NT2/D1 (cell line): ENCODE measurements at regions not wholly inside any gene's neighbourhood (a gene's known extent, or its start where the extent isn't known, plus 50 kb on each side); places are given as distances from the start of the nearest gene placed in this dataset.

Source experiments
- DNase-seq: peaks from one replicate; pipeline ENCODE4 v3.0.0-alpha.2; 2011; ENCODE audit warnings: low read depth, low spot score
- H3K27me3 ChIP-seq: 2 replicates; pipeline ENCODE4 v1.6.0; 2011; ENCODE audit warnings: mild to moderate bottlenecking; ENCODE audit not compliant: insufficient read length, insufficient read depth
- H3K36me3 ChIP-seq: 2 replicates; pipeline ENCODE4 v1.6.1; 2011; ENCODE audit warnings: mild to moderate bottlenecking, low read length, mixed read lengths; ENCODE audit not compliant: insufficient read depth, insufficient read length
- H3K4me1 ChIP-seq: 2 replicates; pipeline ENCODE4 v1.5.1; 2011; ENCODE audit not compliant: insufficient read depth, insufficient read length
- H3K4me3 ChIP-seq: 2 replicates; pipeline ENCODE4 v1.5.1; 2011; ENCODE audit warnings: low read depth; ENCODE audit not compliant: insufficient read length
- H3K9ac ChIP-seq: 2 replicates; pipeline ENCODE4 v1.6.0; 2011; ENCODE audit warnings: low read depth; ENCODE audit not compliant: insufficient read length
- H3K9me3 ChIP-seq: 2 replicates; pipeline ENCODE4 v1.5.1; 2011; ENCODE audit warnings: mild to moderate bottlenecking, low read length; ENCODE audit not compliant: insufficient read depth
- SUZ12 ChIP-seq: IDR thresholded peaks from 2 replicates; pipeline ENCODE4 v1.6.1; 2011; ENCODE audit not compliant: insufficient read length, insufficient read depth; ENCODE audit errors: extremely low read depth
- YY1 ChIP-seq: IDR thresholded peaks from 2 replicates; pipeline ENCODE4 v1.6.1; 2011; ENCODE audit not compliant: insufficient read length, insufficient read depth
- ZNF274 ChIP-seq: IDR thresholded peaks from 2 replicates; pipeline ENCODE4 v1.6.1; 2011; ENCODE audit warnings: mild to moderate bottlenecking, low read depth, low read length

DNA sequence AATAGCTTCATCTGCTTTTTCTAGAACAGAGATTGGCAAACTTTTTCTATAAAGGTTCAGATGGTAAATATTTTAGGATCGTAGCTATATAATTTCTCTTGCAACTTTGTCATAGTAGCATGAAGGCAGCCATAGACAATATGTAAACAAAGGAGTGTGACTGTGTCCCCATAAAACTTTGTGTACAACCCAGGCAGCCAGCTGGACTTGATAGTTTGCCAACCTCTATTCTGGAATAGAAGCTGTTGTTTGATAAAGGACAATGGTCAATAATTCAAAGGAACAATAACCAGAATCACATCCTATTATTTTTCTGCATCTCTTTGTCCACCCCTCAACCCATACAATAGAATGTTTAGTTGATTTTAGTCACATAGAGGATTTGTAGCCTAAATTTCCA lies 286.7 kb downstream of the LMX1A start:
- Histone ChIP-seq H3K9me3 (no peaks in the 10 kb centered on the region), H3K4me1 (no peaks in the 10 kb centered on the region), H3K36me3 (no peaks in the 10 kb centered on the region), H3K9ac (no peak overlapping the region), H3K27me3 (no peaks in the 10 kb centered on the region), H3K4me3 (no peak overlapping the region)
- no peak for TF ChIP-seq YY1
- TF ChIP-seq SUZ12, result no peak
- TF ChIP-seq ZNF274, result no peak
- no peak for DNase-seq

DNA sequence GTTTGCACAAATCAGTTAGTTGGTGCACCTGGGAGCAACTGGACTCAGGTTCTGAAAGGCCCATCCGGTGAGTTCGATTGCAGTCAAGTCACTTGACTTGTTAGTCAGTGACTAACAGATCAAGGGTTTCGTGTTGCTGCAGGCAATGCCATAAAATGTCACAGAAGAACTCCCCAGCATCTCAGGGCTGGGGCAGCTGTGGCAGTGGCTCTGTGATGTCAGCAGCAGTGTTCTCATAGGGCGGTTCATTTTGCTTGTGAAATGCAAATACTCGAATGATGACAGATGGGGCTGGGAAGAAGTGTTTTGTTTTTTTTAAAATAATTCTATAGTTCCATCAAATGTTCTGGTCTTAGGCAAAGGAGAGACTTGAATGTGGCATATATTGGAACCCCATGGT lies 287.8 kb downstream of the LMX1A start:
- no peak overlapping the region for H3K9ac ChIP-seq
- H3K36me3 ChIP-seq, result no peaks in the 10 kb centered on the region
- DNase-seq, result no peak
- no peak for TF ChIP-seq ZNF274
- no peak for TF ChIP-seq YY1
- TF ChIP-seq SUZ12, result no peak
- no peak overlapping the region for H3K4me3 ChIP-seq
- no peaks in the 10 kb centered on the region for H3K9me3 ChIP-seq
- no peaks in the 10 kb centered on the region for H3K27me3 ChIP-seq
- no peaks in the 10 kb centered on the region for H3K4me1 ChIP-seq

DNA sequence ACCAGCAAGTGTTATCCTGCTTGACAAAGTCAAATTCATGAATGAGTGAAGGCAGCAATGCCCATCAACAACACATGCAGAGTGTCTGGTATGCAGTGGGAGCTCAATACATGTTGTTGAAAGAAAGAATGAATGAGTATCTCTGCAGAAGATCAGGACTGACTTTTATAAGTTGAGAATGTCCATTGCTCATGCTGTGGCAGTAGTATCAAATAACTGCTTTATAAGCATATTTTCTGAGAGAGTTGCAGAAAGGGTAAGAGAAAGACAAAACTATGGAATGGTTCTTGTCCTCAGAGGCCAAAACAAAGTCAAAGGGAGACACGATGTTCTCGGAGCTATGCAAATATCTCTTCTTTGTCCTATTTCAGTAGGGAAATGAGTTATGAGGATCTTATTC lies 288.7 kb downstream of the LMX1A start:
- Histone ChIP-seq H3K27me3 (no peaks in the 10 kb centered on the region), H3K9ac (no peak overlapping the region), H3K9me3 (no peaks in the 10 kb centered on the region), H3K36me3 (no peaks in the 10 kb centered on the region), H3K4me1 (no peaks in the 10 kb centered on the region), H3K4me3 (no peak overlapping the region)
- TF ChIP-seq ZNF274 (no peak), YY1 (no peak), SUZ12 (no peak)
- DNase-seq, result no peak

DNA sequence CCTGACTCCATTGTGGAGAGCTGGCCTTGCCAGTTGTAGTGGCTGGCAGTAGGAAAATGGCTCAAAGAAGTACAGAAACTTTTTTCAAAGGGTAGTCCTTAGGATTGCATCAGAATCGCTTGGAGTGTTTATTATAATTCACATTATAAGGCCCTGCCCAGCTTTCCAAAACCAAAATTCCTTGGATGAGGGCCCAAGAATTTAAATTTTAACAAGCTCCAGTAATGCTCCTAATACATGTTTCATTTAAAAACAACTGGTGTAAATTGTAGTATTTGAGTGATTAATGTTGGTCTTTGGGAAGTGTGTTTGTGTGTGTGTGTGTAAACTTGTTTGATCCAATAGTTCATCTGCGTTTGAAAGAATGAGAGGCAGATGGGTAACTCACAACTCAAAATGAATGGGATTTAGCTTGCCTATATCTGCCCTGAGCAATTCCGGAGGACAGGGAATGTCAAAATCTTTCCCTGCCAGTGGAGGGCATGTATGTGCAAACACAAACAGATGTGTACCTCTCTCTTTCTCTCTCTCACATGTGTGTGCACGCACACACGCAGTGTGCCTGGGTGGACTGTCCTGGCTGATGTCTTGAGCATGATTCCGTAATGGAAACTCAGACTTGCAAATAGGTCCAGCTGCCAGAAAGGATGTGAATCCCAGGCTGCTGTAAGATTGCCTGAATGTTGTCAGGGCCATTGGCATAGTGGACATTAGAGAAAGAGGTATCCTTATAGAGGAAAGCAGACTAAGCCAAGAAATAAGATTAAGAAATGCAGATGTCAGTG lies 293.1 kb downstream of the LMX1A start:
- Histone ChIP-seq H3K9ac (no peak overlapping the region), H3K9me3 (no peaks in the 10 kb centered on the region), H3K4me3 (no peak overlapping the region), H3K4me1 (peaks cover 4% of the 10 kb centered on the region), H3K27me3 (no peaks in the 10 kb centered on the region), H3K36me3 (no peaks in the 10 kb centered on the region)
- no peak for DNase-seq
- TF ChIP-seq YY1 (no peak), ZNF274 (no peak), SUZ12 (no peak)

DNA sequence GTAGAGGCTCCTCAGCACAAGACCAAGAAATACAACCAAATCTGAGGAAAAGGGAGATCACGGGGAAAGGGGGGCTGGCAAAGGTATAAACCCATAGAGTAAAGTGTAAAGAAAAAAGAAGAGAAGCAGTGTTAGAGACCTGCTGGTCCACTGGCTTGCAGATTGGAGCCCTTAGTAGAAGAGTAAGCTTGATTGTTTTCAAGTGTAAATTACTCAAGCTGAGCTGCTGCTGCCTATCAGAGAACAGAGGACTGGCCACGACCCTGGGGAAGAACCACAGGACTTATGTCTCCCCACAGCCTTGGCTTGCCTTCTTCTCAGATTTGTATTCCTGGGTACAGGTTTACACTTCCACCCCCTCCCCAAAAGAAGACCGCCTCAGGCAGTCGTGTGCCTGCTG lies 294.2 kb downstream of the LMX1A start:
- TF ChIP-seq ZNF274 (no peak), SUZ12 (no peak), YY1 (no peak)
- no peak for DNase-seq
- Histone ChIP-seq H3K9ac (no peak overlapping the region), H3K4me1 (peaks cover 4% of the 10 kb centered on the region), H3K4me3 (no peak overlapping the region), H3K27me3 (no peaks in the 10 kb centered on the region), H3K9me3 (no peaks in the 10 kb centered on the region), H3K36me3 (no peaks in the 10 kb centered on the region)

DNA sequence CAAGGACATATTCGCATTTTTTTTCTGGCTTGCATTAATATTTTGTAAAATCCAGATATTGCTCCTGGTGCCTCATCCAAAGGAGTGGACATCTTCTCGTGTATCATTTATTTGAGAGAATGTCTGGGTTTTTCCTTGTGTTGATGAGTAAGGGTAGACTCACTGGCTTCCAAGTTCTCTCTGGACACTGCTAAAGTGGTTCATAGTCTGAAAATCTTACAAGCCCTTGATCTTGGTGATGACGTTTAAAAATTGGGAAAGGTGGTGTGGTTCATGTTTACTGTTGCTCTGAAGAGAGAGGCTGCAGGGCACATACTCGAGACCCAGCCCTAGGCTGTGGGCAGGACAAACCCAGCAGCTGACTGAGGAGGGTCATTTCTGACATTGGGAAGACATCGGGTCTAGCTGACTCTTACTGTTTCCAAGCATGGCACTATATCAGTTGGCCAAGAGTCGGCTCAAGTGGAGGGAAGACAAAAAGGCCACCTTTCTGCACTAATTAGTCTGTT lies 296.2 kb downstream of the LMX1A start:
- Histone ChIP-seq H3K36me3 (no peaks in the 10 kb centered on the region), H3K4me1 (peaks cover 4% of the 10 kb centered on the region), H3K9me3 (no peaks in the 10 kb centered on the region), H3K9ac (no peak overlapping the region), H3K27me3 (no peaks in the 10 kb centered on the region), H3K4me3 (no peak overlapping the region)
- TF ChIP-seq ZNF274 (no peak), YY1 (no peak)
- no peak for DNase-seq

DNA sequence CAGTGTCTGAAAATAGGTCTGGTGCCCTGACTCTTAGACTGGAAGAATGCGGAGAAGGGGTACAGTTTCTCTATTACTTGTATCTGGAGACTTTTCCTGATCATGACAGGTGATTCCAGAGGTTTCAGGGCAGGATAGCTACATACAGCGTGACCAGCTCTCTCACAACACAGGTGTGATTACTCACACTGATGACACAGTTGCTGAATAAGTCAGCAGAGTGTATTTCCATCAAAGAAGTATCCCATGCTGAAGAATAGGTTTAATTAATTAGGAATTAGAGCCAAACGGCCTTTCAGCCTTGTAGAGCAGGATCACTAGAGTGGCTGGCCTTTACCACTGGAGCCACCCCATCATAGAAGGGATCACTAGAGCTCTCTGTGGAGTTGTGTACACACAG lies 298.6 kb downstream of the LMX1A start:
- peaks cover 4% of the 10 kb centered on the region for H3K4me1 ChIP-seq
- H3K9ac ChIP-seq, result no peak overlapping the region
- no peak for DNase-seq
- no peak for TF ChIP-seq ZNF274
- no peak for TF ChIP-seq YY1
- TF ChIP-seq SUZ12, result no peak
- H3K36me3 ChIP-seq, result no peaks in the 10 kb centered on the region
- no peaks in the 10 kb centered on the region for H3K27me3 ChIP-seq
- H3K9me3 ChIP-seq, result no peaks in the 10 kb centered on the region
- no peak overlapping the region for H3K4me3 ChIP-seq
